ENCODE measurements at regions not wholly inside any gene's neighbourhood (a gene's known extent, or its start where the extent isn't known, plus 50 kb on each side); places are given as distances from the start of the nearest gene placed in this dataset.

GRCh38 chr2:58954880-58955385 is 713.8 kb upstream of the FANCL start:
- TF ChIP-seq, protein P1, sequence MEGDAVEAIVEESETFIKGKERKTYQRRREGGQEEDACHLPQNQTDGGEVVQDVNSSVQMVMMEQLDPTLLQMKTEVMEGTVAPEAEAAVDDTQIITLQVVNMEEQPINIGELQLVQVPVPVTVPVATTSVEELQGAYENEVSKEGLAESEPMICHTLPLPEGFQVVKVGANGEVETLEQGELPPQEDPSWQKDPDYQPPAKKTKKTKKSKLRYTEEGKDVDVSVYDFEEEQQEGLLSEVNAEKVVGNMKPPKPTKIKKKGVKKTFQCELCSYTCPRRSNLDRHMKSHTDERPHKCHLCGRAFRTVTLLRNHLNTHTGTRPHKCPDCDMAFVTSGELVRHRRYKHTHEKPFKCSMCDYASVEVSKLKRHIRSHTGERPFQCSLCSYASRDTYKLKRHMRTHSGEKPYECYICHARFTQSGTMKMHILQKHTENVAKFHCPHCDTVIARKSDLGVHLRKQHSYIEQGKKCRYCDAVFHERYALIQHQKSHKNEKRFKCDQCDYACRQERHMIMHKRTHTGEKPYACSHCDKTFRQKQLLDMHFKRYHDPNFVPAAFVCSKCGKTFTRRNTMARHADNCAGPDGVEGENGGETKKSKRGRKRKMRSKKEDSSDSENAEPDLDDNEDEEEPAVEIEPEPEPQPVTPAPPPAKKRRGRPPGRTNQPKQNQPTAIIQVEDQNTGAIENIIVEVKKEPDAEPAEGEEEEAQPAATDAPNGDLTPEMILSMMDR (IDR thresholded peaks at IDR 0.05) = no peak
- TF ChIP-seq POLR2A (IDR thresholded peaks at IDR 0.05) = no peak
